Epithelial cell of prostate (primary cell): ENCODE measurements at regions not wholly inside any gene's neighbourhood (a gene's known extent, or its start where the extent isn't known, plus 50 kb on each side); places are given as distances from the start of the nearest gene placed in this dataset.
"Not testable (repeated sequence)": the region's sequence is repeated elsewhere in the genome, so short reads cannot be mapped to it uniquely, and the experiment has no call there.

Experiments used
- DNase-seq: peaks from one replicate; pipeline ENCODE4 v3.0.0-alpha.2; 2011; ENCODE audit warnings: low read depth, low spot score
- H3K27ac ChIP-seq: fragments of 450-650 bp; 2 replicates; pipeline ENCODE4 v1.5.1; 2017; ENCODE audit warnings: mild to moderate bottlenecking

DNA sequence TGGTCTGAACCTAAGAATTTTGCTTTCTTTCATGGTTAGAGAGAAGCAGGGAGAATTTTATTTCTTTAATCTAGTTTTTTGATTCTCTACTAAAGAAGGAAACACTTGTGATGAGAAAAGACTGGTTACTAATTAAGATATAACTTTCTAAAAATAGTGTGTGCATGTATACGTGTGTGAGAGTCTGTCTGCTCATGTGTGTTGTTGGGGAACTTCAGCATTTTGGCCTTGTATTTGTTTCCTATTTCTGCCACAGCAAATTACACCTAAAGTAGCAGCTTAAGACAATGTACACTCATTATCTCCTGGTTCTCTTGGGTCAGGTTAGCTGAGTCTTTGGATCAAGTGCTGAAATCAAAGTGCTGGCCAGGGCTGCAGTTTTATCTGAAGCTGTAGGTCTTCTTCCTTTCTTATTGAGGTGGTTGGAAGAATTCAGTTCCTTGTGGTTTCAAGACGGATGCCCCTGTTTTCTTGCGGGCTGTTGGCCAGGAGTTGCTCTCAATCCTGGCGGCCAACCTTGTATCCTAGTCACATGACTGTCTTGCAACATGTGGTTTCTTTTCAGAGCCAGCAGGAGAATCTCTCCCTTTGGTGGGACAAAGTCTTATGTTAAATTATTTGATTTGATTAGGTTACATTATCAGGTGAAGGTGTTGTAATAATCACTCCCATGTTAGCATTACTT lies 188.4 kb upstream of the CLNK start:
- H3K27ac ChIP-seq: no peak overlapping the region
- DNase-seq: no peak

DNA sequence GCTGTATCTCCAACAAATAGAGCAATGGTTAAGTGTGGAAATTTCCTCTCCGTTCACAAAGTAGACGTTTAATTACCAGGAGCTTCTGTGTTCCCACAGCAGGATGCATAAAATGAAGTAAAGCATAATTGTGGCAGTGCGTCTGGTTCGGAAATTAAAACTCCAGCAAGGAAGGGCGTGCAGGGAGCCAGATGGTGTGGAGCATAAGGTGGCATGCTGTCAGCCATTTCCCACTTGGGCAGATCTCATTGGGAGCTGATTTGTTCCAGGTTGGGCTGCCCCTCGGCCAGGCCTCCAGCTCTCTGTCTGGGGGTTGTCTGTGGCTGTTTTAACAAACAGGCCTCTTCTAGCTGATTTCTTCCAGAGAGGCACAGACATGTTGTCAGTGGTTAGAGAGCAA lies 182.1 kb upstream of the CLNK start:
- no peak overlapping the region for H3K27ac ChIP-seq
- no peak for DNase-seq

DNA sequence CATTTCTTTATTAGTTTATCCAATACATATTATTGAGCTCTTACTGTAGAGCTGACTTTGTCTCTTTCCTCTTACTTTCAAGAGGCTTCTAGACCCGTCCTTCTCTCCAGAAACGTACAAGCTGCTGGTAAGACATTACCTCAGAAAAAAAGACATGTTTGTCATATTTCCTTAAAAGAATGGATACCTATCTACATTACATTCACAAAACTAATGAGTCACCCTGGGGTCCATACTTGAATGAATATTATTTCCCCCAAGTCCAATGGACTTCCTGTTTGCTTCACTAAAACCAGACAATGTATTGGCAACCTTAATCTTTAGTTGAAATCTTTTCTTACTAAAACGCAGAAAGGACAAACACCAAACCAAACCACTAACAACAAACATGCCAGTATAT lies 176.5 kb upstream of the CLNK start:
- H3K27ac ChIP-seq: no peak overlapping the region
- no peak for DNase-seq

DNA sequence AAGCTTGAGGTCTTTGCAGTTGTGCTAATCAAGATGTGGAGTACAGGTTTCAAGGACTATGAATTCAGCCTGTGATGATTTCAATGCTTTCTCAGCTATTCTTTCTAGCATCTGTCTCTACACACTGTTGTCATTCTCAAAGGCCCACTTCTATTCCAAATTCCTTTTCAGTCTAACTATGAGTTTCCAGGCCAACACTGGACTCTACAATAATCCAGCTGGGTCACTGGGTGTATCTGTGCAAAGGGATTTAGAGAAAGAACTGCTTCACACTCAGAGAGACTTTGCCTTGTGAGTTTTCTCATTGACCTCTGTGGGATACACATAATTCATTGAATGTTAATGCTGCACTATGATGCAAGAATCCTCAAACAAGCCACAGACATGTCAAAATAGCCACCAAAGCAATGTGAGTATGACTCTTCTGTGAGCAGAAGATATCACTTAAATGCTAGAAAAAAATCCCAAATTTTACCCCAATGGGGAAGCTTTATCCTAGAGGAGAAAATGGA lies 171.8 kb upstream of the CLNK start:
- DNase-seq: no peak
- H3K27ac ChIP-seq: no peak overlapping the region

DNA sequence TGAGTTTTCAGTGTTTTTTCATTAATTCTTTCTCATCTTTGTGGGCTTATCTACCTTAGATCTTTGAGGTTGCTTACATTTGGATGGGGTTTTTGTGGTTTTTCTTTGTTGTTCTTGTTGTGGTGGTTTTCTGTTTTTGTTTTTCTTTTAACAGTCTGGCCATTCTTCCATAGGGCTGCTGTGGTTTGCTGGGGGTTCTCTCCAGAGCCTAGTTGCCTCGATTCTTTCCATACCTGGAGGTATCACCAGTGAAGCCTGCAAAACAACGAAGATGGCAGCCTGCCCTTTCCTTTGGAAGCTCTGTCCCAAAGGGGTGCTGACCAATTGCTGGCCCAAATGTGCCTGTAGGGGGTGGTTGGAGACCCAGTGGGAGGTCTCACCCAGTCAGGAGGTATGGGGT lies 168.6 kb upstream of the CLNK start:
- H3K27ac ChIP-seq: no peak overlapping the region
- DNase-seq: no peak

DNA sequence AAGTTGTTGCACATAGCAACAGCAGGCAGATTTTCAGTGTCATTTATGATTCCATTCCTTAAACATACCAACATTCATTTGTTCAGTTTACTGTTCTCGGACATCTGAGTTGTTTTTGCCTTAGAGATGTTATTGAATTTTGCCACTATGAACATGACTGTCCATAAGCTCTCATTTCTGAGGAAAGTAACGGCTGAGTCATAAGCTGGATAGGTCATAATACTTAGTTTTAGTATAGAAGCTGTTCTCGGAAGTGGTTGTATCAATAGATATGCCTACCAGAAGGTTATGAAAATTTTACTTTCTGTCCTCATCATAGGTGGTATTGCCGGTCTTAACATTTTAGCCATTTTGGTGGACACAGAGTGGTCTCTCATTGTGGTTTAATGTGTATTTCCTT lies 157.1 kb upstream of the CLNK start:
- DNase-seq: no peak

DNA sequence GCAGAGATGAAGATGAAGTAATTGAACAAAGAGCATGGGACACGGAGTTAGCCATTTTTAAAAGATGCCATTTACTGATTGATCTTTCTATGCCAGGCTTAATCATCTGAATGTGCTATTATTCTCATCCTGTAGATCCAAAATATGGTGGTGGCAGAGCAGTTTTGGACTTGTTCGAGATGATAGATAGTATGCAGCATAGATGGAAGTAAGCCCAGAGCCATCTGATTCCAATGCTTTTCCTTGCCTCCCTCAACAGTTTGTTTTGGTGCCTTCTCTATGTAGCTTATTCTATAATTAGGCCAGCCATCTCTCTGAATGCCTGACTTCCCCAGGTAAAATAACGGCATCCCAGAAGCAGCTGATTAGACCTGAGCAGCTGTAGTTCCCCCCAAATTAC lies 152.6 kb upstream of the CLNK start:
- DNase-seq: no peak
- no peak overlapping the region for H3K27ac ChIP-seq

More for the DNA sequence above, 157.1 kb upstream of the CLNK start:
- H3K27ac ChIP-seq: no peak overlapping the region

DNA sequence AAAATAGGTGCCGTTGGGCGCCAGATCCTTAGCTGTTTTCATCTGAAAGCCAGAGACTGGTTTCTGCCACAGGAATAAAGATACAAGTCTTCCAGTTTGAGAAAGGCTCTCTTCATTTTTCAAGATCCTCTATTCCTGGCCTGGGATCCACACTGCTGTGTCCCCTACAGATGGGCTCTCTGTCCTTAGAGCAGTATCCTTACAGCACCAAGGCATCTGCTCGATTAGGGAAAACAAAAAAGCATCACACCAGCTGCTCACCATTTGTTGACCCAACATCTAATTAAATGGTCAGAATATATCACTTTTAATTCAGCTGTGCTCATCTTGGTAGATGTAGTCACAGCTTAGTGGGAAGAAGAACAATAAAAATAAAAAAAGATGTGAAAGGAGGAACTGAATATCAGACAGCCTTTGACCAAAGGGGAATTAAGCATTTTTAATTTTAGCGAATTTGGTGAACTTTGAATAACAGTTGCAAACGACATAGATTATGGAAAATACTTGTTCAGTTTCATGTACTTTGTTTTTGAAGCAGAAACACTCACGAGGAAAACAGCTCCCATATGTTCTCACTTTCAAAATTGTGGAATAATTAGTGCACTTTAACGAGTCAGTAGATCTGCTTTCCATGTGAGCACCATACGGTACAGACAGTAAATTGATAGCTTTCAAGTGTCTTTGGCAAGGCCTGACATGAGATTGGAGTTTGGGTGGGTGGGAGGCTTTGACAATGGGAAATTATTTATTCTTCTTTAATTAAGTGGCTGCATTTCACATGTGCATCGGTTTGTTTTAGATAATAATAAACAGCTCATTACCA lies 148.4 kb upstream of the CLNK start:
- H3K27ac ChIP-seq: no peak overlapping the region
- no peak for DNase-seq

DNA sequence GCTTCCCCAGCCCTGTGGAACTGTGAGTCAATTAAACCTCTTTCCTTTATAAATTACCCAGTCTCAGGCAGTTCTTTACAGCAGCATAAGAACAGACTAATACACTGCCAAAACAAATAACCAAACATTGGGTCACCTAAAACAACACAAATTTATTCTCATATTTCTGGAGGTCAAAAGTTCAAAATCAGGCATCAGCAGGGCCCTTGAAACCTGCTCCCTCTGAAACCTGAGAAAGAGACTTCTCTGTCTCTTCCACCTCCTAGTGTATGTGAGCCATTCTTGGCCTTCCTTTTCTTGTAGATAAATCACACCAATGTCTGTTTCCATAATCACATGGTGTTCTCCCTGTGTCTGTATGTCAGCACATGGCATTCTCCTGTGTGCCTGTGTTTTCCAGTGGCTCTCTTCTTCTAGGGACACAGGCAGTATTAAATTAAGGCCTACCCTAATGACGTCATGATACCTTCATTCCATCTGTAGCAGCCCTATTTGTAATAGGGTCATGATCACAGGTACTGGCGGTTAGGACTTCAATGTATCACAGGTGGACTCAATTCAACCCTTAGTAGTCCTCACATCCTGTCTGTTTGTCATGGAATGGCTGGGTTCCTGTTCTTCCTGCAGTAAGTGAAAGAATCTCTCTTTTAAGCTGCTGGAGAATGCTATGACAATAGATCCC lies 147.3 kb upstream of the CLNK start:
- no peak for DNase-seq
- no peak overlapping the region for H3K27ac ChIP-seq

DNA sequence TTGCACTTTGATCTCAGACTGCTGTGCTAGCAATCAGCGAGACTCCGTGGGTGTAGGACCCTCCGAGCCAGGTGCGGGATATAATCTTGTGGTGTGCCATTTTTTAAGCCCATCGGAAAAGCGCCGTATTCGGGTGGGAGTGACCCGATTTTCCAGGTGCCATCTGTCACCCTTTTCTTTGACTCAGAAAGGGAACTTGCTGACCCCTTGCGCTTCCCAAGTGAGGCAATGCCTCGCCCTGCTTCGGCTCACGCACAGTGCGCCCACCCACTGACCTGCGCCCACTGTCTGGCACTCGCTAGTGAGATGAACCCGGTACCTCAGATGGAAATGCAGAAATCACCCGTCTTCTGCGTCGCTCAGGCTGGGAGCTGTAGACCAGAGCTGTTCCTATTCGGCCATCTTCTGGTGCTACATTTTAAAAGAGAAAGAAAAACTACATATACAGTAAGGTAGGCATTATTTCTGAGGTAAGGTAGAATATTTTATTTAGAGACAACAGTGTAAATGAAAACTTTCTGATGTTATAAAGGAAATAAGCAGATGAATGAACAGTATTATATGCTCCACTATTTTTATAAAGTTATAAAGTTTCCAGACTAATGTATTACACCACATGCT lies 144.5 kb upstream of the CLNK start:
- not testable (repeated sequence) for H3K27ac ChIP-seq, DNase-seq

DNA sequence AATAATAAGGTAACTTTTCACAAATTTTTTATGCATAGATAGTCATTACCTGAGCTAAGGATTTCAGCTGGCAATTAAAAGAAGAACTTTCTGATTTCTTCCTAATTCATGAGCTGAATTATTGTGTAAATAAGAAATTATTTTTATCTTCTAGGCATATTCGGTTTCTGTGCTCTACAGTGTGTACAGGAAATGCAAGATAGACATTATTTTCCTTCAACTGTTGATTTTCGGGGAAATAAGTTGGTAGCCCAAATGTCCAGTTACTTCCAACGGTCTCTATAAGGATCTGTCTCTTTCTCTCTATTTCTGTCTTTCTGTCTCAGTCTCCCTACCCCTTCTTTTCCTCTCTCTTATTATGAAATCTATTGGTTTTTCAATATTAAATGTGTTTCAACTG lies 137.3 kb upstream of the CLNK start:
- no peak for DNase-seq
- H3K27ac ChIP-seq: no peak overlapping the region

DNA sequence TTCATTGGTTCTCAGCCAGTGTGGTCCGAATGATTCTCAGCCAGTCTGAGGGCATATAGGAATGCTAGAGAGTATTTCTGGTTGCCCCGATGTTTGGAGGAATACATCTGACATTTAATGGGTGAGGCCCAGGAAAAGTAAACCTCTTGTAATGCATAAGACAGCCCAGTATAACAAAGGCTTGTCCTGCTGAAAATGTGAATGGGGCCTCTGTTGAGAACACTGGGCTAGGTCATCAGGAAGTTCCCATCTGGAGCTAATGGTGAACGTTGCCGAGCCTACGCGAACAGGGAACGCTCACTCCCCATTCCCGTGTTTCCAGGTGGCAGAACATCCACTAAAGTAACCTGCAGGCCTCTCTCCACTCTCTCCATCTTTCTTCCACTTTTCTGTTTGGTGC lies 132.0 kb upstream of the CLNK start:
- H3K27ac ChIP-seq: no peak overlapping the region
- no peak for DNase-seq

DNA sequence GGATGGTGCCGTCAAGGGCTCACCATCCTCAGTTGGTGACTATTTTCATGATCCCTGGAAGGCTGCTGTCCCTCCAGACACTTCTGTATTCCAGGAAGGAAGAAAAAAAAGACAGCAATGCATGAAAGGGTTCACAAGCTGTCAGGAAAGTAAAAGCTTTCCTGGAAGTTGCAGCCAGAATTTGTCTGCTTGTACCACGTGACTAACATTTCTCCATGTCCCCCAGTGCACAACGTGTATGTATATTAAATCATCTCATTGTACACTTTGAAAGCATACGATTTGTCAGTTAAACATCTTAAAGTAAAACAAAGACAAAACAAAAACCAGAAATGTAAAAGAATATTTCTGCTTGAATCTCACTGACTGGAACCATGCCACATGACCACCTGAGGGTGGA lies 127.4 kb upstream of the CLNK start:
- no peak overlapping the region for H3K27ac ChIP-seq
- DNase-seq: no peak

DNA sequence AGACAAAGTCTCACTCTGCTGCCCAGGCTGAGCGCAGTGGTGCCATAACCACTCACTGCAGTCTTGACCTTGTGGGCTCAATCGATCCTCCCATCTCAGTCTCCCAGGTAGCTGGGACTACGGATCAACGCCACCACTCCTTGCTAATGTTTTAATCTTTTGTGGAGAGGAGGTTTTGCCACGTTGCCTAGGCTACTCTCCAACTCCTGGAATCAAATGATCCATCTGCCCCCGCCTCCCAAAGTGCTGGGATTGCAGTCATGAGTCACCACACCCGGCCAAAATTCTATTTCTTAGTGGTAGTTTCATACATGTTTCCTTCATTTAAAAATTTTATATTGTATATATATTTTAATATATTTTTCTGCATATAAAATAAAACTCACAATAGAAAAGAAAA lies 125.8 kb upstream of the CLNK start:
- no peak for DNase-seq
- H3K27ac ChIP-seq: no peak overlapping the region

DNA sequence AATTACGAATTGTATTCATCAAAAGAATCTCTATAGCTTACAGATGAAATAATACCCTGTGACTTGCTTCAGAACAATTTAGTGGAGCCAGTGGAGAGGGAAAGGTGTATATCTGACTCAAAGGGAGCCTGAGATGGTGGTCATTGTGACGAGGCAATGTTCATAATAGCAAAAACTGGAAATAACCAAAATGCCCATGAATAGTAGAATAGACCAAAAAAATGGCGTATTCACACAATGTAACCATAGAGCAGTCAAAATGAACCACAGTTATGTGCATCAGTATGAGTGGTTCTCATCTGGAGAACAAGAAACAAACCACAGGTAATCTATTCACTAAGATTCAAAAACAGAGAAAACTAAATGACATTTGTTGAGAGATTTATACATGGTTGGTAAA lies 125.3 kb upstream of the CLNK start:
- DNase-seq: no peak
- H3K27ac ChIP-seq: no peak overlapping the region

DNA sequence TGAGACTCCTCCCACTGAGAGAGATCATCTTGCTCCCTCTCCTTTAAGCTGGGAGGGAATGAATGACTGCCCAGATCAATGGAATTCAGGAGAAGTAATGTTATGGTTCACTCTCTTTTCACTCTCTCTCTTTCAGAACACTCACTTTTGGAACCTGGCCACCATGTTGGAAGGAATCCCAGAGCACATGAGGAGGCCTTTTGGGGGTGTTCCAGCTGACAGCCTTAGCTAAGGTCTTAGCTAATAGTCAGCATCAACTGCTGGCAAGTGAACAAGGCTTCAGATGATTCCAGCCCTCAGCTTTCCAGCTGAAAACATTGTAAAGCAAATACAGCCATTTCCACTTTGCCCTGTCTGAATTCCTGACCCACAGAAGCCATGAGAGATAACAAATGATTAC lies 124.0 kb upstream of the CLNK start:
- no peak overlapping the region for H3K27ac ChIP-seq
- no peak for DNase-seq

DNA sequence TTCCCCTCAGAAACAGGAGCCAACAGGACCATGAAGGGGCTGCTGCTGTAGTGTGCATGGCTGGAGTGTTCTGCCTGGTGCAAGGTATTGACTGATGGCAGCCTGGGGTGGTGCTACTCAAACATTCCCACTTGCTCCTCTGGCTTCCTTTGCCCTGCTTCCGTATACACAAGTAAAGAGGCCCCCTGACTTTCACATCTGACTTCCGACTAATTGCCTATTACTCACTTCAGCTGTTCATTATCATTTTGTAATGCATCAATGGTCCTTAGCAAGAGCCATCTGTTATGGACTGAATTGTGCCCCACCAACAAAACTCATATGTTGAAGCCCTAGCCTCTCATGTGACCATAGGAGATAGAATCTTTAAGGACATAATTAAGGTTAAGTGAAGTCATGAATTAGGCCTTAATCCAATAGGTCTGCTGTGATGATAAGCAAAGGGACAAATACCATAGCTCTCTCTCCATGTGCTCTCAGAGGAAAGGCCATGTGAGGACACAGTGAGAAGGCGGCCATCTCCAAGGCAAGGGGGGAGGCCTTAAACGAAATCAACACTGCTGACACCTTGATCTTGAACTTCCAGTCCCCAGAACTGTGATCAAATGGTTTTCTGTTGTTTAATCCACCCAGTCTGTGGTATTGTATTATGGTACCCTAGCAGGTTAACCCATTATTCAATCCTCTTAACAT lies 122.5 kb upstream of the CLNK start:
- no peak for DNase-seq
- H3K27ac ChIP-seq: no peak overlapping the region

DNA sequence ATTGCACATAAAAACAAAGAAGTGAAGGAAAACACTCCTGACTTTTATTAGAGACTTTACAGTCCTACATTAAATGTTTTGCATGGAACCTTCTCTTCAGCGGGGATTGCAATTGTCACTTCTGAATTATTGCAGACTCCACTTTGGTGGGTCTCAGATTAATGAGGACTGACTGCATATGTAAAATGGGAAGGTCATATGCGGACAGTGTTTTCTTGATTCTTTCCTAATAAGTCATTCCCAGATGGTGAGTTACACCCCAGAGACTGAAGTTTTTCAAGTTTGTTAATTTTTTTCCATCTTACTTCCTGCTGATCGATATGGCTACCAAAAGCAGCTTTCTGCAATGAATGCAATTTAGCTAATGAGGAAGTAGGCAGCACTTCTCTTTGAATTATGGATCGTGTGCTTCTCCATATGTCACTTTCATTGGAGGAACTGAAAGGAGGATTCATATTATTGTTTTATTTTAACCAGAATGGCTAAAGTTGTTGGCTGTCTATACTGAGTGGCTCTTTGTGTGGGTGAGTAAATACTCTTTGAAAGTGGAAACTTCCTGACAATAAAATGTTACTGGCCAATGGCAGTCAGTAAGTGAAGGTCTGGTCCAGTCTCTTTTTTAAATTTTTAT lies 119.3 kb upstream of the CLNK start:
- DNase-seq: no peak
- no peak overlapping the region for H3K27ac ChIP-seq

DNA sequence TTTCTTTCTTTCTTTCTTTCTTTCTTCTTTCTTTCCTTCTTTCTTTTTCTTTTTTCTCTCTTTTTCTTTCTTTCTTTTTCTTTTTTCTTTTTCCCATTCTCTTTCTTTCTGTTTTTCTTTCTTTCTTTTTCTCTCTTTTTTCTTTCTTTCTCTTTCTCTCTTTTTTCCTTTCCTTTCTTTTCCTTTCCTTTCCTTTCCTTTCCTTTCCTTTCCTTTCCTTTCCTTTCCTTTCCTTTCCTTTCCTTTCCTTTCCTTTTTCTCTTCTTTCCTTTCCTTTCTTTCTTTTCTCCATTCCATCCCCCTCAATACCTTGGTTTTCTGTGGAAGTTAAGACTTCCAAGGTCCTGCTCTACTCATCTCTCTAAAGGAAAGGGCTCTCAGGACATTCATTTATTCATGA lies 102.8 kb upstream of the CLNK start:
- H3K27ac ChIP-seq: no peak overlapping the region
- no peak for DNase-seq

DNA sequence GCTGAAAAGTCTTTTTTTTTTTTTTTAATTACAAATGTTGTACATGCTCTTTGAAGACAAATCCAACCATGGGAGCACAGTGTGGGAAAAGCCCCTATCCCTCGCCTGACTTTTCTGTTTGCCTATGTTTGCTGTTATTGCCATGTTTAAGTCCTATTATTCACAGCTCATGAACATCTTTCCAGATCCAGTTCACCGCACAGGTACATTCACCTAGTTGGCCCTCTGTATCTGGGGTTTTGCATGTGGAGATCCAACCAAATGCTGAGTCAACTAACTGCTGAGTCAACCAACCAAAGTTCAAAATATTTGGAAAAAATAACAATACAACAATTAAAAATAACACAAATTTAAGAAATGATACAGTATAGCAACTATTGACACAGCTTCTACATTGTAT lies 100.1 kb upstream of the CLNK start:
- no peak for DNase-seq

More for the DNA sequence above, 100.1 kb upstream of the CLNK start:
- H3K27ac ChIP-seq: no peak overlapping the region
